ENCODE measurements at regions not wholly inside any gene's neighbourhood (a gene's known extent, or its start where the extent isn't known, plus 50 kb on each side); places are given as distances from the start of the nearest gene placed in this dataset.

- TF ChIP-seq CTCF (IDR thresholded peaks at IDR 0.05) (no peak), EP300 (IDR thresholded peaks at IDR 0.05) (no peak)
These were observed 64.6 kb upstream of the ARNT2 start for GRCh38 chr15:80339601-80340000.

All from sigmoid colon (tissue), 4 donors.